ENCODE measurements at regions not wholly inside any gene's neighbourhood (a gene's known extent, or its start where the extent isn't known, plus 50 kb on each side); places are given as distances from the start of the nearest gene placed in this dataset.

GRCh38 chr9:73665253-73665652 is 513.6 kb downstream of the ANXA1 start:
- TF ChIP-seq CTCF (IDR thresholded peaks at IDR 0.05 in 4 of 5, conservative IDR thresholded peaks at IDR 0.05 in 1 of 5) (no peak), POLR2A (IDR thresholded peaks at IDR 0.05) (no peak)

Data from gastrocnemius medialis (tissue), 4 donors.